Stimulated activated CD4-positive, alpha-beta T cell treated with anti-CD3 and anti-CD28 coated beads, Interleukin-2, amount 100 ng/mL, for 24 hours (primary cell): ENCODE measurements at regions not wholly inside any gene's neighbourhood (a gene's known extent, or its start where the extent isn't known, plus 50 kb on each side); places are given as distances from the start of the nearest gene placed in this dataset.
"Not testable (repeated sequence)": the region's sequence is repeated elsewhere in the genome, so short reads cannot be mapped to it uniquely, and the experiment has no call there.

Experiments used
- DNase-seq, 2 donors: peaks; one replicate each; pipeline ENCODE4 v3.0.0-alpha.2; 2020

DNA sequence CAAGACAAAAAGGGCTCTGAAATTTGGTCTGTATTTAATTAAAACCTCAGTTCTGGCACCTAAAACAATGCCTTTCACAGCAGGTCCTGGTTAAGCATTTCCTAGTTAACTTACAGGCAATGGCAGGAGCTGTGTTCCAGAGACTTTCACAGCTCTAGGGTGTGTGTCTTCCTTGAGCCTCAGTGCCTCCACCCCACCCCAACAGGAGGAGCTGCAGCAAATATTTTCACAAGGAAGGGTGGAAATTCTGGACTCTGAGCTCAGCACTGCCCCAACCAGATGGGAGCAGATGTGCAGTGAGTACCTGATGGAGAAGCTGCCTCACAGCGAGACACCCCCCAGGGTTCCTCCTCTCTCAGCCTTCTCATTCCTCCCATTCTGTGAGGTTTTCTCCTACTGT is 106.3 kb upstream of the SPATA12 start:
- DNase-seq, result no peak

DNA sequence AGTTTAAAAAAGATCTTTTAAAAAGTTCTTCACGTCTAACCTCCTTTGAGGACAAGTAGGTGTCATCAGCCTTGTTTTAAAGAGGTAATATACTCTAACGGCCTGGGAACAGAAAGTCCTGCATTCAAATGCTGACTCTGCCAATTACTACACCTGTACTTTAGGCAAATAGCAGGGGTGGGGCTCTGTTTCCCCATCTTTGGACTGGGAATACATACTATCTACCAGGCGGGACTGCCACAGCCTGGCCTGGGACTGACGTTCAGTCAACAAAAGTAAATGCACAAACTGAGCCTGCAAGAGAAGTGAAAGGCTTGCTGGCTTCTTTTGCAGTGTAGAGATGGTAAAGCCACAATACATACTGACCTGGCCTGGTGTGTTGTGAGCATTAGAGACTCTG is 107.6 kb upstream of the SPATA12 start:
- DNase-seq, result no peak

DNA sequence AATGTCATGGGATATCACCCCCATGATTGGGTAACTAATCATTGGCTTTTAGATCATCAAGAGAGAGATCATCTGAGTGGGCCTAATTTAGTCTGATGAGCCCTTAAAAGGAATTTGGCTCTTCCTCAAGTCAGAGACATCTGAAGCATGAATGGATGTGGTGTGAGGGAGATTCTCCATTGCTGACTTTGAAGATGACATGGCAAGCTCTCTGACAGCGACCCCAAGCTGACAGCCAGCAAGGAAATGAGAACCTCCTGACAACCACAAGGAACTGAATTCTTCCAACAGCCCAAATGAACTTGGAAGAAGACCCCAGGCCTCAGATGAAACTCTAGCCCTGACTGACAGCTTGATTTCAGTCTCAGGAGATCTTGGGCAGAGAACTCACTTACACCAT is 108.4 kb upstream of the SPATA12 start:
- no peak for DNase-seq

DNA sequence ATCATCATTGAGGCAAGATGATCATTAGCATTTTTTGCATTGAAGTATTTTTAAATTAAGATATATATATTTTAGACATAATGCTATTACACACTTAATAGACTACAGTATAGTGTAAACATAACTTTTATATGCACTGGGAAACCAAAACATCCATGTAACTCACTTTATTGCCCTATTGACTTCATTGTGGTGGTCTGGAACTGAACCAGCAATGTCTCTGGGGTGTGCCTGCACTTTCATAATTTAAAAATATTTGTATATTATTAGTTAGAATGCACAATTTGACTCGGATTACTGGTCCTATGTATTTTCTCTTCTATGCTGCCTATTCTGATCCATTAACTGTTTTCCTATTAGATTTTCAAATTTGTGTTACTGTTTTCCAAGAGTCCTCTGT is 109.1 kb upstream of the SPATA12 start:
- DNase-seq, result no peak

DNA sequence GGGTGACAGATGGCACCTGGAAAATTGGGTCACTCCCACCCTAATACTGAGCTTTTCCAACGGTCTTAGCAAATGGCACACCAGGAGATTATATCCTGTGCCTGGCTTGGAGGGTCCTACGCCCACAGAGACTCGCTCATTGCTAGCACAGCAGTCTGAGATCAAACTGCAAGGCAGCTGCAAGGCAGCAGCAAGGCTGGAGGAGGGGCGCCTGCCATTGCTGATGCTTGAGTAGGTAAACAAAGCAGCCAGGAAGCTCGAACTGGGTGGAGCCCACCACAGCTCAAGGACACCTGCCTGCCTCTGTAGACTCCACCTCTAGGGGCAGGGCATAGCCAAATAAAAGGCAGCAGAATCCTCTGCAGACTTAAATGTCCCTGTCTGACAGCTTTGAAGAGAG is 115.1 kb upstream of the SPATA12 start:
- not testable (repeated sequence) for DNase-seq

DNA sequence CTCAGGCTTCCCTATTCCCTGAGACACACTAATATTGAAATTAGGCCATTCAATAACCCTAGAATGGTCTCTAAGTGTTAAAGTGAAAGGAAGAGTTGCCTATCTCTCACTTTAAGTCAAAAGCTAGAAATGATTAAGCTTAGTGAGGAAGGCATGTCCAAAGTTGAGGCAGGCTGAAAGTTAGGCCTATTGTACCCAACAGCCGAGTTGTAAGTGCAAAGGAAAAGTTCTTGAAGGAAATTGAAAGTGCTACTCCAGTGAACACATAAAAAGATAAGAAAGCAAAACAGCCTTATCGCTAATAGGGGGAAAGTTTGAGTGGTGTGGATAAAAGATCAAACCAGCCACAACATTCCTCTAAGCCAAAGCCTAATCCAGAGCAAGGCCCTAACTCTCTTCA is 117.9 kb upstream of the SPATA12 start:
- DNase-seq, result no peak

DNA sequence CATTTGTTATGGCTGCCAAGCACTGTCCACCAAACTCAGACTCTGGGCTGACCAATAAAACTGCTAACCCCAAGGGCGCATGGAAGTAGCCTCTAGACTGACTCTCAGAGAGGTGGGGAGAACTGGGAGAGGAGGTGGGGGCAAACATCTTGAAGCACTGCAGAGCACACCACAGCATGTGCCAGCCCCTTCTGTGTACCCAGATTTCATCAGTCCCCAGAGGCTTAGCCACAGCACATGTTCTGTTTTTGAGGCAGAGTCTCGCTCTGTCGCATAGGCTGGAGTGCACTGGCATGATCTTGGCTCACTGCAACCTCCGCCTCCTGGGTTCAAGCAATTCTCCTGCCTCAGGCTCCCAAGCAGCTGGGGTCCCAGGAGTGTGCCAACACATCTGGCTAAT is 119.5 kb upstream of the SPATA12 start:
- no peak for DNase-seq

DNA sequence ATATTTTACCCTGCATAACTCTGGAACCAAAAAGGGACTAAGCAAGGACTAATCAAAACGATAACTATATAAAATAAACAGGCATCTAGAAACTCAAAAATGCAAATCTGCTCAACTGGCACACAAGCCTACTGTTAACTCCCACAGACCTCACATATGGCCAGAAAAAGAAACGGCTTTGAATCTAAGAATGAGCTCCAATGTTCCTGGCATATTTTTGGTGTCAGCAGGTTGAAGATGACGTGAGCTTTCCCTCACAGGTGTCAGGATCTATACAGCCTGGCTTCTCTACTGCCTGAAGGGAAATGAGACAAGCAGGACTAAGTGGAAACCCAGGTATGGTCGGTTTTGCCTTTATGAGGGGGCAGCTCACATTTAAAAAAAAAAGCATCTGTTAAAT is 120.1 kb upstream of the SPATA12 start:
- no peak for DNase-seq

DNA sequence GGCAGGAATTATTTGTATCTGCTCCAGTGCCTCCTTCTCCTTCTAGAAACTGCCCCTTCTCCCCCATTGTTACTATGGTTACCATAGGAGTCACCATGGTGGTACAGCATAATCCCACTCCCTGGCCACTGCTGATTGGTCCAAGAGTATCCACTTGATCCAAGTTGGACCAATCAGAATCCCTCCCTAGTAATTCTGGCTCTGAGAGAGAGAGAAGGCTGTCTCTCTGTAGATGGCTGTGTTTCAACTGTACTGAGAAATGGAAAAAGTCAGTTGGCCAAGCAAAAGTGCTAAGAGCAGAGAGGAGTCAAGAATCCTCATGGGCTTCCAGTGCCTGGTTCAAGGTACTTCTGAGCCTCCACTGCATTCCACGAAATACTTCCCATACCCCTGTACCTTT is 120.6 kb upstream of the SPATA12 start:
- no peak for DNase-seq

DNA sequence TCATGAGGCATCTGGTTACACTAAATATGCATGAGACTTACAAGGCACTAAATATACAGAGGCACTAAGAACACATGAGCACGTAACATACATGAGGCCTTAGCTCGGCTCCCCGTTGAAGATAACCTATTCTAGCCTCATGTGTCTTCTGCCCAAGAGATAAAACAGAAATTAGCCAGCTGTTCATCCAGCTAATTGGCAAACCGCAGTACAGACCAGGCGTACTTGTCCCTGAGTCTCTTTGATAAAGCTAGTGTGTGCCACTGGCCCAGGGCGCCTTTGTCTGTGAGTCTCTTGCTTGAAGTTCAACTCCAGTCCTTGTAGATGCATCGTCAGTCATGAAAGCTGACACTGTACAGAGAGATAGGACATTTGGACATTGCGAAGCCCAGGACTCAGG is 121.9 kb upstream of the SPATA12 start:
- DNase-seq, result no peak

DNA sequence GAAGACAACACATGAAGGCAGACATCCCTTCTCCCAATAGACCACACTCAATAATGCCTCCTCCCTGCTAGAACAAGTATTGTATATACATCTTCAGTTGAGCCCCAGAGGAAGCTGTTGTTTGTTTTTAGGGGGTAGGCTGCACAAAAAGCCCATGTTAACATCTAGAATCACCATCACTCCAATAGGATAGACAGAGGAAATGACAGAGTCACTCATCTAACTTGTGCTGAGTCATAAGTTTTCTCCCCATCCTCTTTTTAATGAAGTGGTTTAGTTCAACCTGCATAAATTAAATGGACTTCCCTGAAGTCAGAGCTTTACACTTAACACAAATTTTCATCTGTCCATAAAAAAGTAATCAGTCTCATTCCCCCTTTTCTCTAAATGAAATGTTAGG is 122.9 kb upstream of the SPATA12 start:
- DNase-seq, result no peak

DNA sequence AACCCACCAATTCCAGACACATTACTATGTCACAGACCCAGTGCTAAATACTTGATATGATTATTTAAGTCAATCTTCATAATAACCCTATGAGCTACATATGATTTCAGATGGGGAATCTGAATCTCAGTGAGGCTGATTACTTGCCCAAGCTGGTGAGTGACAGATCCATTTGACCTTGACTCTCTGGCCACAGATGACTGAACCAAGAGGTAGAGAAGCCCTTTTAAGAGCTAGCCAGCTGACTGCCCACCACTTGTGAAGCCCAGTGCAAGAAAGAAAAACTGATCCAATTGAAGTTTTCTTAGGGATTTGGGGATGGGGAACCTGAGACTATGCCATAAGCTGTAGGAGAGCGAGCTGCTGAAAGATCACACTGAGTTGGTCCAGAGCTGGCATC is 124.7 kb upstream of the SPATA12 start:
- no peak for DNase-seq

DNA sequence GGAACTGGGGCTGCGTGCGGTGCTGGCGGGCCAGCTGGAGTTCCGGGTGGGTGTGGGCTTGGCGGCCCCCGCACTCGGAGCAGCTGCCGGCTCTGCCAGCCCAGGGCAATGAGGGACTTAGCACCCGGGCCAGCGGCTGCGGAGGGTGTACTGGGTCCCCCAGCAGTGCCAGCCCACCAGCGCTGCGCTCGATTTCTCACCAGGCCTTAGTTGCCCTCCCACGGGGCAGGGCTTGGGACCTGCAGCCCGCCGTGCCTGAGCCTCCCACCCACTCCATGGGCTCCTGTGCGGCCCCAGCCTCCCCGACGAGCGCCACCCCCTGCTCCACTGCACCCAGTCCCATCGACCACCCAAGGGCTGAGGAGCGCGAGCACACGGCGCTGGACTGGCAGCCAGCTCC is 126.0 kb upstream of the SPATA12 start:
- DNase-seq, result not testable (repeated sequence)

DNA sequence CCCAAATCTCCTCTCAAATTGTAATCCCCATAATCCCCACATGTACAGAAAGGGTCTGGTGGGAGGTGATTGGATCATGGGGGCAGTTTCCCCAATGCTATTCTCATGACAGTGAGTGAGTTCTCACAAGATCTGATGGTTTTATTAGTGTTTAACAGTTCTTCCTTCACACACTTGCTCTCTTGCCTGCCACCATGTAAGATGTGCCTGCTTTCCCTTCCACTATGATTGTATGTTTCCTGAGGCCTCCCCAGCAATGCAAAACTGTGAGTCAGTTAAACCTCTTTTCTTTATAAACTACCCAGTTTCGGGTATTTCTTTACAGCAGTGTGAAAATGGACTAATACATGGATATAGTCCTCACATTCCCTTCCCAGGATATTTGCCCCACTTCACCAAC is 126.7 kb upstream of the SPATA12 start:
- no peak for DNase-seq

DNA sequence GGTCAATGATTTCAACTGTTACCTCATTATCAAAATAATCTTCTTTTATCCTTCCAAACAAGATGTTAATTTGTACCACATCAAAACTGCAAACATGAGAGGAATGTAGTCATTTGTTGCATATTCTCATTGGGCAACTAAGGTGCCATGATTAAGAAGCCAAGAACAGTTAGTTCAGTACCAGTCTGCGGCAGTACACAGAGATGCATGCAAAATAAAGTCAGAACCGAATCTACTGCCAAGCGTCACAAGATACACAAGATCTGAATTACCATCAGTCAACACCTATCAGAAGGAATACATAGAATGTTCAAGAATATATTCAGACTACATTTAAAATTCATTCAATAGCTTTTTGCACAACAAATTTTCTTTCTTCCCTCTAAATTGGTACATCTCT is 127.6 kb upstream of the SPATA12 start:
- DNase-seq, result no peak

DNA sequence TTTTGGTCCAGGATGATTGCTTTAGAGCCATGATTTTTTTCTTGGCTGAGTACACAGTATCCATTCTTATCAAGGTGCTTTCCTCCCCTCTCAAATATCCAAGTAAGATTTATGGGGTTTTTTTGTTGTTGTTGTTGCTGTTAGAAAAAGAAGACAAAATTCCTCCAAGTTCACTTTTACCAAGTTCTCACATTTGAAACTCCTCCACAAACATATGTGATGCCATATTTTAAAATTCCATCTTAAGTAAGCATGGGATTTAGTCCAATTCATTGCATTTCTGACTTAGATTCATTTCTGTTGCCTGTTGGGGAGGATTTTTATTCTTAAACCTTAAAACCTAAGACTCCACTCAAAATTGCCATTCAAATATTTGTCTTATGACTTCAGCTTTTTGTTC is 128.6 kb upstream of the SPATA12 start:
- DNase-seq, result no peak

DNA sequence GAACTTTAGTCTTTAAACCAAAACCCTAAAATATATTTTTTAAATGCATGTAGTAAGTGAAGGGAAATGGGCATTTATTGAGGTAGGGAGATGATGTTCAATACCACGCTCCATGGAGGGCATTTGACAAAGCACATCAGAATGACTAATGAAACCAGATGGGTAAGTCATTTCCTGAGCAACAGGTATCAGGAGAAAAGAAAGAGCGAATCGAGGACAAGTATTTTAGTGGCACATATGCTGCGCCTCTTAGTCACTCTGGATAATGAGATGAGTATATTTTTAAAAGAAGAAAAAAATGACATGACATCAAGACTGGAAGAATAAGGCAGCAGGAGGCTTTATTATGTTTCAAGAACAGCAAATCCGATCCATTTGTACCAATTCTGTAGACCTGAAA is 129.0 kb upstream of the ARHGEF3 start:
- DNase-seq, result no peak

DNA sequence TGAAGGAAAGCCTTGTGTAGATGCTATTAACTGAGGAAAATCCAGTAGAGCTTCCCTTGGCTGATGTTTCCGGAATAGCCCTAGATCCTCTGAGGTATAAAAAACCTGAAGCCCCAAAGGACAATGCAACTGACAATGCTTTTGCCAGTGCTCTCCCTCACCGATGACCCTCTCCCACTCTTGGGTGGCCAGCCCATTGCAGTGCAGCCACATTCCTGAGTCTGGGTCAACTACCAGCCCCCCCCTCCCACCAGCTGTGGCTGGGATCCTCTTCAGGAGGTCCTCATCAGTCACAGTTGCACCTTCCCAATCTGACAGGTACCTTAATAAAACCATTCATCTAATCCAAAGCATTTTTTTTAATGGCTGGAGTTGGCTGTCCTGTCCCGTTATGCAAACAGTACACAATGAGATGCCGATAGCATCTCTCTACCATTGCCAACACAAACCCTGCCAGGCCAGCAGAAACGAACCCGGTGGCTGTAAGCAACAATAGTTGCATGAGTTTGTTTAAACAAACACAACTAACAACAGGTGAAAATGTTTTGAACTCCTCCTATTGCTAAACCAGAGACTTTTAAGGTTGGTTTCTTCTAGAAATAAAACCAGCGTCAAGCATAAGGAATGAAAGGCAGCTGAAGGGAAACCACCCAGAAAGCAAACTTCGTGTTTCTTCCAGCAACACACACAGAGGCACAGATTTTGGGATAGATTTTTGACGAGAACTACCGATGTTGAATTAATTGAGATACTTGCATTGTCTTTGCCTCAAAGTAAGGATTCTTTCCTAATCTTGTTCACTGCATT is 128.3 kb upstream of the ARHGEF3 start:
- no peak for DNase-seq

DNA sequence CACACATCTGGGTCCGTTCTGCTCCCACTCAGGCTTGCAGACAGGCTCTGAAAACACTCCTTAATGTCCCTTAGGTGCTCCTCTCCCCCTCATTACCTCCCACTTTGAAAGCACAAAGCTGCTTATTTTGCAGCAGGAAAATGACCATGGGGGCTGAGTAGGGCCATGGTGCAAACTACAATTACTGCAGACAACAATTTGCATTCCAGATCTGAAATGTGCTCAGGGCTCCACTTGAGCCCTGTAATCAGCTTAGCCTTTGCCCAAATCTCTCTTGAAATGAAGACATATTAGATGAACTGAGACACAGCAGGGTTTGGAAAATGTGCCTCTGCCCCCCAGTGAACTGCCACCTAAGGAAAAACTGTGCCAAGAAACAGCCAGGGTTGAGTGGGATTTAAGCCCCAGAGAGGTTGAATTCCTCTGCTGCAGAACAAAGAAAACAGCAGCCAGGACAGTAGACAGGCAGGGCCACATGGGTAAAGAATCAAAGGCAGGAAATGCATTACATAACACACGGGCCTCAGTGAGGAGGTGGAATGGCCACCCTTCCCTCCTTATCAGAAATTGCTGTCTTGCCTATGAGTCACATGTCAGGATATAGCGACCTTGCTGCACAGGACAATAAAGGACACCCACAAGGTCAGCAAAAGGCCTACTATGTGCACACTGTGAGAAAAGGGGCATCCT is 126.8 kb upstream of the ARHGEF3 start:
- no peak for DNase-seq

DNA sequence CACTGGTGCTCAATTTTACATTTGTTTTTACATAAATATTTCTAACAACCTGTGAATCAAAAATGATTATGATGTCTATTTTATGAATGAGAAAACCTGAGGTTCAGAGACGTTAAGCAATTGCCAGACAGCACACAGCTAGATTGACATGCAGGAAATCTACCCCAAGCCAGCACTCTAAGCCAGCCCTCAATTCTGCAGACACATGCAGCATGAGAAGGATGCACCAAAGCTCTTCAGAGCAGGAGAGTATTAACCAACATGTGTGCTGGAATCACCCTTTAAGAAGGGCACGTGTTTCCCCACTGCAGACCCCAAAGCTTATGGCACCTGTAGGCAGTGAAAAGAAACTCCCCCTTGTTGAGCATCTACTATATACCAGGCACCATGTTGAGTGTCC is 126.1 kb upstream of the ARHGEF3 start:
- DNase-seq, result no peak

DNA sequence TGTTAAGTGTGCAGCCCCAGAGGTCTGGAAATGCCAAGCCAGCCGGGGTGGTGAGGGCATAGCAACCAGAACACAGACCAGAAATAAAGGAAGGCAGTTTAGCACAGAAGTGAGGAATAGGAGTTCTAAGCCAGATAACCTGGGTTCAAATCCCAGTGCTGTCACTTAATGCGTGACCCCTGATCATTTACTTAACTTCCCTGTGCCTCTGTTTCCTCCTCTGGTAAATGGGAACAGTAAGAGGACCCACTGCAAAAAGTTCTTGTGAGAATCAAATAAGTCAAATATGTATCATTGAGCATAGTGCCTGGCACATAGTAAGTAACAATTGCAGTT is 125.2 kb upstream of the ARHGEF3 start:
- no peak for DNase-seq

DNA sequence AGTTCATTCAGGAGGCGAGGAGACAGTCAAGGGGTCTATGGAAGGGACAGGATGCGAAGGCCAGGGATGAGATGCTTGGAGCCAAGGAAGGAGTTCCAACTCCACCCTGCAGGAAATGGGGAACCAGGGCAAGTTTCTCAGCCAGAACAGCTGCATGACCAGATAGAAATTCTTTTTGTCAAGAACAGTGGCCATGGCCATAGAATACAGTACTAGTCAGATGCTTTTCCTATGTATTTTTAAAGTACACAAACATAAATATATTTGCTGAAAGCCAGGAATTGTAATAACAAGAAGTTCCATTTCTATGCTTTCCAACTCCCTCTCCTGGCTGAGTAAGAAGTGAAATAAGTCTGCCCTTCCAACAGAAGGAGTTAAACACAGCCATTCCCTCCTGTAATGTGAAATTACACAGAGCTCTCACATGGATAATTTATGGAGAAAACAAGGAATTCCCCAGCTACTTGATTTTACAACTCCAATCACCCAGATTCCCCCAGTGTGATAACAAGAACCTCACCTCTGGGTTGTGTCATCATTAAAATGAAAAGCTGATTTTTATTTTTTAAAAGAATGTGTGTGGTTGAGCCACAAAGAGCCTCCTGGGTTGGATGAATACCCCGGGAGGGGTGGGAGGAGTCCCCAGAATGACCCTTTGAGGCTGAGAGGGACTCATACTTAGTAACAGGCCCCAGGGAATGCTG is 124.6 kb upstream of the ARHGEF3 start:
- DNase-seq, result no peak

DNA sequence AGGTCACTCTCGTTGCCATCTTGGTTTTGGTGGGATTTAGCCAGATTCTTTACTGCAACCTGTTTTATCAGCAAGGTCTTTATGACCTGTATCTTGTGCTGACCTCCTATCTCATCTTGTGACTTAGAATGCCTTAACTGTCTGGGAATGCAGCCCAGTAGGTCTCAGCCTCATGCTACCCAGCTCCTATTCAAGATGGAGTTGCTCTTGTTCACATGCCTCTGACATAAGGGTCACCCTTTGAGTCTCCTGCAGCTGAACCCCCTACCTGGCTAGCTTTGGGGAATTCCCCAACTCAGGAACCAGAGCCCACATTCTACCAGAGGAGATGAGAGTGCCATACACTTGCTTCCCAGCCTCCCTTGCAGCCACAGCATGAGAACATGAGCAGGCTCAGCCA is 123.0 kb upstream of the ARHGEF3 start:
- not testable (repeated sequence) for DNase-seq

DNA sequence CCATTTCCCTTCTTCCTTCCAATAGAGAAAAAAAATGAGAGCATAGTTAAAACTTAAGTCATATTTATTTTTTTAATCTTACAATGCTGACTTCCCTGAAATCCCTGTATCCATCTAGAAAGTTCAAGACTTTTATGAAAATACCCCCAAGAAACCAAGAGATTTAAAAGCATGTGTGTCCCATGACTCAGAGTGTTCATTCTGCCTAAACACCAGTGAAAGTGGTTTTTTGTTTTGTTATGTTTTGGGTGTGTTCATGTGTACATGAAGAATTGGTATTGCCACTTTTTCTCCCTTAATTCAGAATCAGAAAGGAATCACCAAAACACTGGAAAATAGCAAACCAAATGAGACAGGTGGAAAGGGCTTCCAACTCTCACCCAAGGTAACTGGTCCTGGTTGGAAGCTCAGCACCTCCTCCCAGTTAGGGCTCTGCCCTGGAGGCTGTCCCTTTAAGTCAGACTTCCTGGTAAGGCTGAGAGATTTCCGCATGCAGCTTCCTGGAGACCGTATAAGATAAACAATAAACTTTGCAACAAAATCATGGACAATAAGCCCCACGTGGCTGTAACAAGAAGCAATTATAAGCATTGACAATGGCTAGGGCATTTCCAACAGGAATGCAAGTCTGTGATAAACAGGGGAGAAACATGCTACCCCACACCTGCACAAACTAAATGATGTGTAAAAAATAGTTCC is 121.9 kb upstream of the ARHGEF3 start:
- DNase-seq, result peak in 1 of 2 donors; percentile 40
